Spleen (tissue), 11 donors: ENCODE measurements at regions not wholly inside any gene's neighbourhood (a gene's known extent, or its start where the extent isn't known, plus 50 kb on each side); places are given as distances from the start of the nearest gene placed in this dataset.

Experiments used
- DNase-seq: peaks from one replicate; pipeline ENCODE4 v3.0.0-alpha.2; 2020
- H3K27ac ChIP-seq, 8 donors: fragments of 200-600 bp; sonication (generic) in 7 of 8; 1 replicate in 4 of 8; 2 replicates in 4 of 8; pipeline versions ENCODE4 v1.5.0 to v1.8.0; 2016 to 2021; ENCODE audit warnings: inconsistent platforms in 4 of 8, mild to moderate bottlenecking in 4 of 8, moderate library complexity in 1 of 8
- H3K27me3 ChIP-seq, 7 donors: fragments of 200-600 bp; sonication (generic) in 6 of 7; replicated peaks in 1 of 7; 1 replicate in 4 of 7; 2 replicates in 3 of 7; pipeline versions ENCODE4 v1.5.0 to v1.8.0; 2016 to 2021; ENCODE audit warnings: inconsistent platforms in 3 of 7, mild to moderate bottlenecking in 1 of 7
- H3K36me3 ChIP-seq, 6 donors: fragments of 200-600 bp; sonication (generic) in 5 of 6; 1 replicate in 4 of 6; 2 replicates in 2 of 6; pipeline versions ENCODE4 v1.5.0 to v1.8.0; 2016 to 2021; ENCODE audit warnings: inconsistent platforms in 2 of 6
- H3K4me1 ChIP-seq, 6 donors: fragments of 200-600 bp; sonication (generic) in 5 of 6; 1 replicate in 3 of 6; 2 replicates in 3 of 6; pipeline versions ENCODE4 v1.5.0 to v1.8.0; 2016 to 2021; ENCODE audit warnings: inconsistent platforms in 3 of 6
- H3K4me3 ChIP-seq, 8 donors: fragments of 200-600 bp; sonication (generic) in 7 of 8; 1 replicate in 4 of 8; 2 replicates in 4 of 8; pipeline versions ENCODE4 v1.5.0 to v1.8.0; 2016 to 2021; ENCODE audit warnings: inconsistent platforms in 4 of 8, mild to moderate bottlenecking in 4 of 8, moderate library complexity in 2 of 8
- H3K9me3 ChIP-seq, 8 donors: fragments of 200-600 bp; sonication (generic) in 7 of 8; 1 replicate in 4 of 8; 2 replicates in 4 of 8; pipeline versions ENCODE4 v1.5.0 to v1.8.0; 2016 to 2021; ENCODE audit warnings: inconsistent platforms in 4 of 8
- CTCF ChIP-seq, 11 experiments: fragments of 200-600 bp in 7 of 11; fragments of 450-650 bp in 4 of 11; sonication (generic) in 4 of 11; IDR thresholded peaks in 8 of 11; conservative IDR thresholded peaks in 3 of 11; 1 replicate in 7 of 11; 2 replicates in 4 of 11; pipeline versions ENCODE4 v1.4.0 to v1.8.0; 2016 to 2021; ENCODE audit warnings: antibody characterized with exemption in 11 of 11, inconsistent platforms in 4 of 11, mild to moderate bottlenecking in 1 of 11
- POLR2A ChIP-seq, 3 donors: fragments of 450-650 bp; IDR thresholded peaks; one replicate each; pipeline ENCODE4 v1.5.1; 2017; ENCODE audit warnings: antibody characterized with exemption in 3 of 3, mild to moderate bottlenecking in 1 of 3
- POLR2AphosphoS5 ChIP-seq, 3 donors: sonication (generic); formaldehyde crosslinking; IDR thresholded peaks; one replicate each; pipeline ENCODE4 v1.5.1; 2017; ENCODE audit warnings: antibody characterized with exemption in 3 of 3
- WGBS, 5 donors: extraction: QIAGEN DNeasy Blood & Tissue Kit in 3 of 5; methylation state at CpG; one replicate each; pipeline versions ENCODE4 v1.1.5 to v1.1.7; 2013 to 2018; 5-methylcytosine and 5-hydroxymethylcytosine counted together
- intact Hi-C: fragments of 100-400 bp; cut with DNase I; formaldehyde crosslinking; loops from one replicate; pipeline ENCODE4 v1.15.0; 2023; ENCODE audit warnings: low total_unique reads
- donor health status: healthy with polysubstance abuse.
- donor health status: DM: no; HTN: no; CAD: no; lungs with moderate emphysema.
- donor health status: DM: no; HTN: no; CAD: no.
- donor health status: Bipolar disorder and iron deficiency.
- donor health status: healthy.
- donor health status: DM: no; HTN: no; CAD: no.
- donor health status: DM: yes; HTN: yes; CAD: no.

- TF ChIP-seq POLR2A (IDR thresholded peaks at IDR 0.05) (no peak), POLR2AphosphoS5 (IDR thresholded peaks at IDR 0.05) (no peak), CTCF (IDR thresholded peaks at IDR 0.05 in 8 of 11, conservative IDR thresholded peaks at IDR 0.05 in 3 of 11) (no peak)
- peak overlapping the region in 1 of 8 donors; percentile 14 for H3K4me3 ChIP-seq
- no peaks in the 10 kb centered on the region for H3K36me3 ChIP-seq
- H3K4me1 ChIP-seq = peaks cover 0 to 29% (median 8%) of the 10 kb centered on the region in 6 donors
- intact Hi-C loops = no loop called here
- H3K9me3 ChIP-seq = peaks cover 0 to 11% (median 0%) of the 10 kb centered on the region in 8 donors
- H3K27ac ChIP-seq = peak overlapping the region; percentile 45 to 83 (median 73)
- no peaks in the 10 kb centered on the region for H3K27me3 ChIP-seq
- 41 to 54% (median 49%) methylated on average over 15 of the region's 15 CpGs for WGBS, 5 donors
- DNase-seq = no peak
These were observed 103.3 kb upstream of the TLR3 start for GRCh38 chr4:185965426-185966384.

- H3K27ac ChIP-seq = peak overlapping the region in 5 of 8 donors; percentile 22 to 82 (median 69)
- intact Hi-C loops = no loop called here
- WGBS, 5 donors = 90 to 95% (median 93%) methylated on average over 7 to 8 of the region's 8 CpGs
These were observed 102.4 kb upstream of the TLR3 start for GRCh38 chr4:185966549-185966948.

GRCh38 chr4:185966997-185967775 lies 101.8 kb upstream of the TLR3 start:
- whole genome bisulfite sequencing, 5 donors = 88 to 91% (median 89%) methylated on average over 4 of the region's 4 CpGs
- Histone ChIP-seq H3K27me3 (no peaks in the 10 kb centered on the region), H3K4me3 (no peak overlapping the region), H3K4me1 (peaks cover 0 to 19% (median 6%) of the 10 kb centered on the region in 6 donors), H3K9me3 (peaks cover 0 to 13% (median 0%) of the 10 kb centered on the region in 8 donors), H3K27ac (peak overlapping the region in 4 of 8 donors; percentile 22 to 82 (median 72)), H3K36me3 (no peaks in the 10 kb centered on the region)
- no peak for DNase-seq
- intact Hi-C loops = no loop called here
- no peak for TF ChIP-seq POLR2A (IDR thresholded peaks at IDR 0.05)
- TF ChIP-seq POLR2AphosphoS5 (IDR thresholded peaks at IDR 0.05) = no peak
- no peak for TF ChIP-seq CTCF (IDR thresholded peaks at IDR 0.05 in 8 of 11, conservative IDR thresholded peaks at IDR 0.05 in 3 of 11)

More at GRCh38 chr4:185966549-185966948, 102.4 kb upstream of the TLR3 start:
- TF ChIP-seq POLR2A (IDR thresholded peaks at IDR 0.05) = no peak
- no peak for TF ChIP-seq POLR2AphosphoS5 (IDR thresholded peaks at IDR 0.05)
- TF ChIP-seq CTCF (IDR thresholded peaks at IDR 0.05 in 8 of 11, conservative IDR thresholded peaks at IDR 0.05 in 3 of 11) = no peak
- Histone ChIP-seq H3K36me3 (no peaks in the 10 kb centered on the region), H3K27me3 (no peaks in the 10 kb centered on the region), H3K9me3 (peaks cover 0 to 13% (median 0%) of the 10 kb centered on the region in 8 donors), H3K4me1 (peaks cover 0 to 21% (median 6%) of the 10 kb centered on the region in 6 donors), H3K4me3 (no peak overlapping the region)
- DNase-seq = no peak
